BJ (cell line): ENCODE measurements at regions not wholly inside any gene's neighbourhood (a gene's known extent, or its start where the extent isn't known, plus 50 kb on each side); places are given as distances from the start of the nearest gene placed in this dataset.
"Not testable (repeated sequence)": the region's sequence is repeated elsewhere in the genome, so short reads cannot be mapped to it uniquely, and the experiment has no call there.

ENCODE experiments used
- CTCF ChIA-PET: fragments of 350-600 bp; formaldehyde crosslinking; extraction: SDS; loops from one replicate; lab custom pipeline; 2021; ENCODE audit warnings: antibody characterized with exemption, inconsistent platforms; lab: Yijun Ruan, JAX
- POLR2A ChIA-PET: fragments of 300-600 bp; sonication (Branson Sonifier 250); formaldehyde crosslinking; extraction: SDS; loops from one replicate; lab custom pipeline; 2021; ENCODE audit warnings: antibody characterized with exemption; lab: Charles Lee
- DNase-seq: peaks from one replicate; pipeline ENCODE4 v3.0.0-alpha.2; 2011; ENCODE audit warnings: low read depth
- H3K27me3 ChIP-seq: 2 replicates; pipeline ENCODE4 v1.6.0; 2011; ENCODE audit warnings: low read length; ENCODE audit not compliant: control insufficient read depth, insufficient read depth
- H3K36me3 ChIP-seq: 2 replicates; pipeline ENCODE4 v1.5.1; 2011; ENCODE audit warnings: low read length; ENCODE audit not compliant: control insufficient read depth, insufficient read depth
- H3K4me3 ChIP-seq: 2 replicates; pipeline ENCODE4 v1.5.1; 2011; ENCODE audit warnings: low read depth, mild to moderate bottlenecking, control low read depth, low read length
- CTCF ChIP-seq: IDR thresholded peaks from 2 replicates; pipeline ENCODE4 v1.5.1; 2011; ENCODE audit warnings: low read depth, mild to moderate bottlenecking, control low read depth, inconsistent platforms, low read length, moderate library complexity; ENCODE audit not compliant: insufficient read depth

- POLR2A ChIA-PET, result no interaction called here
- TF ChIP-seq CTCF, result no peak
These were observed 568.8 kb downstream of the INSC start for GRCh38 chr11:15683528-15683927.

GRCh38 chr11:15685306-15685705 lies 570.6 kb downstream of the INSC start:
- ChIA-PET POLR2A (no interaction called here), CTCF (interaction anchor here (0.6 to 1.2 kb wide), 2 partner anchors 9 to 206 kb away, joined by 4 to 5 read pairs; no protein-coding TSS in a partner anchor)
- TF ChIP-seq CTCF, result no peak
- DNase-seq, result no peak
- H3K36me3 ChIP-seq, result no peaks in the 10 kb centered on the region
- H3K4me3 ChIP-seq, result no peak overlapping the region
- H3K27me3 ChIP-seq, result no peaks in the 10 kb centered on the region

More at GRCh38 chr11:15683528-15683927, 568.8 kb downstream of the INSC start:
- H3K4me3 ChIP-seq, result no peak overlapping the region
- H3K27me3 ChIP-seq, result no peaks in the 10 kb centered on the region
- no peaks in the 10 kb centered on the region for H3K36me3 ChIP-seq
- DNase-seq, result no peak
- CTCF ChIA-PET, result no interaction called here

- CTCF ChIA-PET, H3K27me3 ChIP-seq, DNase-seq, H3K36me3 ChIP-seq, H3K4me3 ChIP-seq, POLR2A ChIA-PET: not testable (repeated sequence)
These were observed 571.5 kb downstream of the INSC start for GRCh38 chr11:15686259-15686658.

- no peaks in the 10 kb centered on the region for H3K36me3 ChIP-seq
- POLR2A ChIA-PET, result no interaction called here
- no peaks in the 10 kb centered on the region for H3K27me3 ChIP-seq
- CTCF ChIA-PET, result interaction anchor here (0.6 kb wide), 1 partner anchor 312 kb away, joined by 5 read pairs; no protein-coding TSS in a partner anchor
- TF ChIP-seq CTCF, result no peak
- no peak overlapping the region for H3K4me3 ChIP-seq
- no peak for DNase-seq
These were observed 572.6 kb downstream of the INSC start for GRCh38 chr11:15687342-15687741.

GRCh38 chr11:15688351-15688792 lies 573.6 kb downstream of the INSC start:
- Histone ChIP-seq H3K27me3 (no peaks in the 10 kb centered on the region), H3K36me3 (no peaks in the 10 kb centered on the region), H3K4me3 (no peak overlapping the region)
- ChIA-PET POLR2A (no interaction called here), CTCF (interaction anchor here (0.7 kb wide), 1 partner anchor 421 kb away, joined by 3 read pairs; no protein-coding TSS in a partner anchor)
- no peak for TF ChIP-seq CTCF
- DNase-seq, result no peak

GRCh38 chr11:15690320-15690719 lies 575.6 kb downstream of the INSC start:
- ChIA-PET CTCF (no interaction called here), POLR2A (no interaction called here)
- H3K27me3 ChIP-seq, result no peaks in the 10 kb centered on the region
- H3K4me3 ChIP-seq, result no peak overlapping the region
- no peak for TF ChIP-seq CTCF
- no peaks in the 10 kb centered on the region for H3K36me3 ChIP-seq
- DNase-seq, result no peak
